ENCODE measurements at regions not wholly inside any gene's neighbourhood (a gene's known extent, or its start where the extent isn't known, plus 50 kb on each side); places are given as distances from the start of the nearest gene placed in this dataset.

DNA sequence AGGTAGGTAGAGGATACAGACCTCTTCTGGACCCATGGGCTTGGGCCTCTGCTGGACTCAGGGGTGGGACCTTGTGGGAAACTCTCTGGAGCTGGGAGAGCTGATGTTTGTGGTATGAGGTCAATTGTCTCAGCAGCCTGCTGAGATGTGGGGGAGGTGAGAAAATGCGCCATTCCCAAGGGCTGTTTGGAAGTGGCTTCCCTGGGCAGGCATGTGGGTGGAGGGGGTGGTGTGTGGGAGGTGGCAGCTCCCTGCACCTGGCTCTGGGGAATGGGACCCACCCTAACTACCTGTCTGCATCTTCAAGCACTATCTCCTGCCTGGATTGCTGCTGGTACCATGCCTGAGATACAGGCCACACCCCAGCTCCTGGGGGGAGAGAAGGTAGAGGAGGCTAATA, 97.4 kb upstream of the THY1 start:
- Histone ChIP-seq H4K20me1 (ENCODE audit: insufficient read depth, low read length) (no peaks in the 10 kb centered on the region), H3K27ac (ENCODE audit: low read depth, low read length) (no peak overlapping the region), H3K79me2 (ENCODE audit: insufficient read depth, low read length) (no peaks in the 10 kb centered on the region), H3K4me1 (ENCODE audit: insufficient read depth, low read length) (no peaks in the 10 kb centered on the region), H3K27me3 (ENCODE audit: insufficient read depth, low read length) (peaks cover 27% of the 10 kb centered on the region), H3K4me2 (ENCODE audit: insufficient read depth, low read length) (no peak overlapping the region), H3K4me3 (ENCODE audit: insufficient read depth, low read length) (no peak overlapping the region), H2AFZ (ENCODE audit: low read length) (no peak overlapping the region), H3K36me3 (ENCODE audit: insufficient read depth, low read length) (no peaks in the 10 kb centered on the region), H3K9me3 (ENCODE audit: low read depth, low read length) (no peaks in the 10 kb centered on the region)
- TF ChIP-seq, protein P1, sequence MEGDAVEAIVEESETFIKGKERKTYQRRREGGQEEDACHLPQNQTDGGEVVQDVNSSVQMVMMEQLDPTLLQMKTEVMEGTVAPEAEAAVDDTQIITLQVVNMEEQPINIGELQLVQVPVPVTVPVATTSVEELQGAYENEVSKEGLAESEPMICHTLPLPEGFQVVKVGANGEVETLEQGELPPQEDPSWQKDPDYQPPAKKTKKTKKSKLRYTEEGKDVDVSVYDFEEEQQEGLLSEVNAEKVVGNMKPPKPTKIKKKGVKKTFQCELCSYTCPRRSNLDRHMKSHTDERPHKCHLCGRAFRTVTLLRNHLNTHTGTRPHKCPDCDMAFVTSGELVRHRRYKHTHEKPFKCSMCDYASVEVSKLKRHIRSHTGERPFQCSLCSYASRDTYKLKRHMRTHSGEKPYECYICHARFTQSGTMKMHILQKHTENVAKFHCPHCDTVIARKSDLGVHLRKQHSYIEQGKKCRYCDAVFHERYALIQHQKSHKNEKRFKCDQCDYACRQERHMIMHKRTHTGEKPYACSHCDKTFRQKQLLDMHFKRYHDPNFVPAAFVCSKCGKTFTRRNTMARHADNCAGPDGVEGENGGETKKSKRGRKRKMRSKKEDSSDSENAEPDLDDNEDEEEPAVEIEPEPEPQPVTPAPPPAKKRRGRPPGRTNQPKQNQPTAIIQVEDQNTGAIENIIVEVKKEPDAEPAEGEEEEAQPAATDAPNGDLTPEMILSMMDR (IDR thresholded peaks at IDR 0.05; ENCODE audit: extremely low read depth, low read depth, low read length) = no peak
- DNase-seq (ENCODE audit: insufficient read length, low spot score, missing footprints) = peak; percentile 10

DNA sequence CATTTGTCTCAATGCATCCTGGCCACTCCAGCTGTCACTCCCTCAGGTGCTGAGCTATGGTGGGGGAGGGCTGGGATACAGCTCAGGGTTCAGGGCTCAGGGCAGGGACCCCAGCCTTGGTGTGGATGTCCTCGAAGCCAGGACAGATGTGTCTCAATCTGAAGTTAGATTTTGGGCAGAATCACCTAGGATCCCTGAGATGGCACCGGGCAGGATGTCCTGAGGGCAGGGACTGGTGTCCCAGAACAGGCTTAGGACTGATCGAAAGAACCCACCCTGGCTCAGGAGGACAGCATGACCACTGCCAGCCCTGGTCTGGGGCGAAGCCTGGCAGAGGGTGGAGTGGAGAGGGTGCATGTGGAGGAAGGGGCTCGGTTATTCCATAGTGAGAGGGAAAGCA, 96.8 kb upstream of the THY1 start:
- TF ChIP-seq, protein P1 (IDR thresholded peaks at IDR 0.05; ENCODE audit: extremely low read depth, low read depth, low read length) = no peak
- Histone ChIP-seq H3K36me3 (ENCODE audit: insufficient read depth, low read length) (no peaks in the 10 kb centered on the region), H3K4me1 (ENCODE audit: insufficient read depth, low read length) (no peaks in the 10 kb centered on the region)

DNA sequence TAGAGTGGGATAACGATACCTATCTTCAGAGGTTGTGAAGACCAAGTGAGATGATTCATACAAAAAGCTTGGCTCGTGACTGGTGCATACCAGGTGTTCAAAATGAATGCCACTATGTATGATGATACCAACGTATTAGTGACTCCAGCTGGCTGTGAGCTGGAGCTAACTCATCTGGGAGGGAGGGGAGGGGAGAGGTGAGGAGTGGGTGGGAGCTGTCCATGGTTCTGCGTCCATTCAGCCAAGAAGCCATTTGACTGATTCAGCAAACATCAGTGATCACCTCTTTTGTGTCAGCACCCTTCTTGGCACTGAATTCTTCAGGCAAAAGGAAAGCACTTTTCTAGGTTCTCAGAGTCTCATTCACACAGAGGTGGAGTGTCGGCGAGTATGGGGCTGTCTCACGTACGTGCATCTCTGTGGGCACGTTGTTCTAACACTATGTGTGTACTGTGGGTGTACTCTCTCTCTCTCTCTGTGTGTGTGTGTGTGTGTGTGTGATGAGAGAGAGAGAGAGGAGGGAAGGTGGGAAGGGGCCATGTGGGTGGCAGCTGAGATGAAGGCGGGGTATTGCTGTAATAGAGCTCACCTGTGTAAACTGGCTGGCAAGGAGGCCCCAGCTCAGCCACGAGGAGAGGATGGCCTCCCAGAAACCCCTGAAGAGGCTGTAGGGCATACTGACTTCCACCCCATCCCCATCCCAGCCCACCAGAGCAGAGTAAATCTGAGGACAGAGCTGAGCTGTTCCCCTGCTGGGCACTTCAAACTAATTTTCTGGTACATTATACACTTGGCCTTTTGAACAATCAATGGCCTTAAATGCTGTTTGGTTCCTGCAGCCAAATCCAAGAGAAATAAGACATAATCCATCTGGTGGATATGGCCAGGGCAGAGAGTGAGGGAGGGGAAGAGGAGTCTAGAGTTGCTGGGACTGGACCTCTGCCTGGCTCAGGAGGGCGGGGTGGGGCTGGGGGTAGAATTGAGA, 96.1 kb upstream of the THY1 start:
- peak; percentile 59 for DNase-seq (ENCODE audit: insufficient read length, low spot score, missing footprints)
- TF ChIP-seq, protein P1 (IDR thresholded peaks at IDR 0.05; ENCODE audit: extremely low read depth, low read depth, low read length) = no peak

More for the DNA sequence above, 96.8 kb upstream of the THY1 start:
- Histone ChIP-seq H4K20me1 (ENCODE audit: insufficient read depth, low read length) (no peaks in the 10 kb centered on the region), H2AFZ (ENCODE audit: low read length) (no peak overlapping the region), H3K9me3 (ENCODE audit: low read depth, low read length) (no peaks in the 10 kb centered on the region), H3K27me3 (ENCODE audit: insufficient read depth, low read length) (peaks cover 27% of the 10 kb centered on the region), H3K4me2 (ENCODE audit: insufficient read depth, low read length) (no peak overlapping the region), H3K4me3 (ENCODE audit: insufficient read depth, low read length) (no peak overlapping the region), H3K27ac (ENCODE audit: low read depth, low read length) (no peak overlapping the region), H3K79me2 (ENCODE audit: insufficient read depth, low read length) (no peaks in the 10 kb centered on the region)
- peak; percentile 76 for DNase-seq (ENCODE audit: insufficient read length, low spot score, missing footprints)

DNA sequence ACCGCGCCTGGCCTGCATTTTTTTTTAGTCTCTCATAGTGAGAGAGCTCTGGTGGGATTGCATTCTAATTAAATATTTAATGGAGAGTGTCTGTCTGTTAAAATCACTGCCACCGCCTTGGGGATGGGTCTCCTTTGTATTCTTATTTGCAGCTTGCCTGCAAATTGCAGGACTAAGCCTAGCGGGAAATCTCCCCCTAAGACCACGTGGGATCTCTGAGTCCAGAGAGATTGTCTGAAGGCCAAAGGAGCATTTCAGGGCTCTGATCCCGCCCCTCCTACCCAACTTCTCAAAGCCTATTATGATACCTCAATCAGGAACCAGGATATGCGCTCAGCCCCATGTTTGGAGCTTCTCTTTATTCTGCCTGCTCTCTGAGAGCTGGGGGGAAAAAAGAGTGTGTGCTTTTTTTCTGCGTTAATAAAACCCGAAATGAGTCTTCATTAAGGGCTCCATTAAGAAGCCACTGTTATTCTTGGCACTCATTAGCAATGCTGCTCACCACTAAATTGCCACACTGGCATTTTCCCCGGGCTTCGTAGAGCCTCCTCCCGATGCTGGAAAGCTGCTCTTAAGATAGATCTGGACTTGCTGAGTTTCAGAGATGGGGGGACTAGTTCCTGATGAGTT, 92.9 kb upstream of the THY1 start:
- Histone ChIP-seq H2AFZ (ENCODE audit: low read length) (no peak overlapping the region), H3K4me2 (ENCODE audit: insufficient read depth, low read length) (no peak overlapping the region), H3K27me3 (ENCODE audit: insufficient read depth, low read length) (peaks cover 34% of the 10 kb centered on the region), H3K36me3 (ENCODE audit: insufficient read depth, low read length) (no peaks in the 10 kb centered on the region), H3K4me1 (ENCODE audit: insufficient read depth, low read length) (no peaks in the 10 kb centered on the region), H3K9me3 (ENCODE audit: low read depth, low read length) (no peaks in the 10 kb centered on the region), H4K20me1 (ENCODE audit: insufficient read depth, low read length) (no peaks in the 10 kb centered on the region), H3K79me2 (ENCODE audit: insufficient read depth, low read length) (no peaks in the 10 kb centered on the region), H3K4me3 (ENCODE audit: insufficient read depth, low read length) (no peak overlapping the region), H3K27ac (ENCODE audit: low read depth, low read length) (no peak overlapping the region)
- TF ChIP-seq, protein P1 (IDR thresholded peaks at IDR 0.05; ENCODE audit: extremely low read depth, low read depth, low read length) = no peak
- peak; percentile 66 for DNase-seq (ENCODE audit: insufficient read length, low spot score, missing footprints)

More for the DNA sequence above, 96.1 kb upstream of the THY1 start:
- no peak overlapping the region for H3K4me3 ChIP-seq (ENCODE audit: insufficient read depth, low read length)
- no peaks in the 10 kb centered on the region for H3K36me3 ChIP-seq (ENCODE audit: insufficient read depth, low read length)
- no peaks in the 10 kb centered on the region for H3K4me1 ChIP-seq (ENCODE audit: insufficient read depth, low read length)
- no peaks in the 10 kb centered on the region for H3K9me3 ChIP-seq (ENCODE audit: low read depth, low read length)
- H2AFZ ChIP-seq (ENCODE audit: low read length) = no peak overlapping the region
- H3K27ac ChIP-seq (ENCODE audit: low read depth, low read length) = no peak overlapping the region
- no peaks in the 10 kb centered on the region for H3K79me2 ChIP-seq (ENCODE audit: insufficient read depth, low read length)
- no peaks in the 10 kb centered on the region for H4K20me1 ChIP-seq (ENCODE audit: insufficient read depth, low read length)
- peaks cover 27% of the 10 kb centered on the region for H3K27me3 ChIP-seq (ENCODE audit: insufficient read depth, low read length)
- H3K4me2 ChIP-seq (ENCODE audit: insufficient read depth, low read length) = no peak overlapping the region

Measured in osteoblast (primary cell).